ENCODE measurements at regions not wholly inside any gene's neighbourhood (a gene's known extent, or its start where the extent isn't known, plus 50 kb on each side); places are given as distances from the start of the nearest gene placed in this dataset.

GRCh38 chr21:43334214-43334958 lies 92.5 kb downstream of the SIK1 start:
- Mint-ChIP-seq H3K27me3 (no peaks in the 10 kb centered on the region), H3K4me1 (ENCODE audit: low read depth) (peaks cover 8% of the 10 kb centered on the region), H3K9me3 (no peaks in the 10 kb centered on the region), H3K4me3 (no peak overlapping the region), H3K27ac (peak overlapping the region; percentile 60), H3K36me3 (ENCODE audit: low read depth) (no peaks in the 10 kb centered on the region)
- DNase-seq (no peak), ATAC-seq (ENCODE audit: poor library complexity) (no peak)
- Histone ChIP-seq H3K4me1 (ENCODE audit: insufficient read depth, low read length) (no peaks in the 10 kb centered on the region), H3K9me3 (ENCODE audit: control insufficient read depth in 1 of 2, insufficient read depth in 1 of 2, low read length in 2 of 2) (peaks cover 0 to 14% of the 10 kb centered on the region in 2 experiments), H3K36me3 (ENCODE audit: insufficient read depth, low read length) (no peaks in the 10 kb centered on the region), H3K27me3 (ENCODE audit: control insufficient read depth in 1 of 2, insufficient read depth in 2 of 2, low read length in 2 of 2) (no peaks in the 10 kb centered on the region), H3K4me3 (ENCODE audit: low read length) (no peak overlapping the region), H3K27ac (ENCODE audit: low read depth in 1 of 2, low read length in 2 of 2) (no peak overlapping the region)
- CTCF ChIA-PET = no interaction called here
- TF ChIP-seq CTCF (IDR thresholded peaks at IDR 0.05) = no peak
- POLR2A ChIA-PET = no interaction called here
- intact Hi-C loops (cut with DNase I, micrococcal nuclease) = no loop called here

GRCh38 chr21:43333298-43334062 lies 93.5 kb downstream of the SIK1 start:
- peaks cover 5% of the 10 kb centered on the region for H3K4me1 Mint-ChIP-seq (ENCODE audit: low read depth)
- H3K36me3 Mint-ChIP-seq (ENCODE audit: low read depth) = no peaks in the 10 kb centered on the region
- no peak for TF ChIP-seq CTCF (IDR thresholded peaks at IDR 0.05)
- Histone ChIP-seq H3K27ac (ENCODE audit: low read depth in 1 of 2, low read length in 2 of 2) (no peak overlapping the region), H3K4me3 (ENCODE audit: low read length) (no peak overlapping the region), H3K9me3 (ENCODE audit: control insufficient read depth in 1 of 2, insufficient read depth in 1 of 2, low read length in 2 of 2) (peaks cover 0 to 19% of the 10 kb centered on the region in 2 experiments), H3K4me1 (ENCODE audit: insufficient read depth, low read length) (no peaks in the 10 kb centered on the region), H3K36me3 (ENCODE audit: insufficient read depth, low read length) (no peaks in the 10 kb centered on the region), H3K27me3 (ENCODE audit: control insufficient read depth in 1 of 2, insufficient read depth in 2 of 2, low read length in 2 of 2) (no peaks in the 10 kb centered on the region)
- H3K27me3 Mint-ChIP-seq = no peaks in the 10 kb centered on the region
- DNase-seq (no peak), ATAC-seq (ENCODE audit: poor library complexity) (no peak)
- POLR2A ChIA-PET = no interaction called here
- intact Hi-C loops (cut with DNase I, micrococcal nuclease) = no loop called here
- CTCF ChIA-PET = no interaction called here
- no peak overlapping the region for H3K4me3 Mint-ChIP-seq
- no peak overlapping the region for H3K27ac Mint-ChIP-seq
- no peaks in the 10 kb centered on the region for H3K9me3 Mint-ChIP-seq

GRCh38 chr21:43332861-43333297 lies 94.1 kb downstream of the SIK1 start:
- Histone ChIP-seq H3K36me3 (ENCODE audit: insufficient read depth, low read length) (no peaks in the 10 kb centered on the region), H3K9me3 (ENCODE audit: control insufficient read depth in 1 of 2, insufficient read depth in 1 of 2, low read length in 2 of 2) (peaks cover 0 to 13% of the 10 kb centered on the region in 2 experiments), H3K4me1 (ENCODE audit: insufficient read depth, low read length) (no peaks in the 10 kb centered on the region), H3K27me3 (ENCODE audit: control insufficient read depth in 1 of 2, insufficient read depth in 2 of 2, low read length in 2 of 2) (no peaks in the 10 kb centered on the region), H3K4me3 (ENCODE audit: low read length) (no peak overlapping the region), H3K27ac (ENCODE audit: low read depth in 1 of 2, low read length in 2 of 2) (no peak overlapping the region)
- no peaks in the 10 kb centered on the region for H3K27me3 Mint-ChIP-seq
- H3K4me3 Mint-ChIP-seq = no peak overlapping the region
- no peak overlapping the region for H3K27ac Mint-ChIP-seq
- no peak for TF ChIP-seq CTCF (IDR thresholded peaks at IDR 0.05)
- intact Hi-C loops (cut with DNase I, micrococcal nuclease) = no loop called here
- DNase-seq = no peak
- no peak for ATAC-seq (ENCODE audit: poor library complexity)
- ChIA-PET POLR2A (no interaction called here), CTCF (no interaction called here)
- no peaks in the 10 kb centered on the region for H3K36me3 Mint-ChIP-seq (ENCODE audit: low read depth)
- H3K4me1 Mint-ChIP-seq (ENCODE audit: low read depth) = peaks cover 3% of the 10 kb centered on the region
- no peaks in the 10 kb centered on the region for H3K9me3 Mint-ChIP-seq
